Skin of body (tissue), 1 donor: ENCODE measurements at regions not wholly inside any gene's neighbourhood (a gene's known extent, or its start where the extent isn't known, plus 50 kb on each side); places are given as distances from the start of the nearest gene placed in this dataset.

Source experiments
- DNase-seq: peaks from one replicate; lab custom pipeline; 2025; lab: John Stamatoyannopoulos, UW

DNA sequence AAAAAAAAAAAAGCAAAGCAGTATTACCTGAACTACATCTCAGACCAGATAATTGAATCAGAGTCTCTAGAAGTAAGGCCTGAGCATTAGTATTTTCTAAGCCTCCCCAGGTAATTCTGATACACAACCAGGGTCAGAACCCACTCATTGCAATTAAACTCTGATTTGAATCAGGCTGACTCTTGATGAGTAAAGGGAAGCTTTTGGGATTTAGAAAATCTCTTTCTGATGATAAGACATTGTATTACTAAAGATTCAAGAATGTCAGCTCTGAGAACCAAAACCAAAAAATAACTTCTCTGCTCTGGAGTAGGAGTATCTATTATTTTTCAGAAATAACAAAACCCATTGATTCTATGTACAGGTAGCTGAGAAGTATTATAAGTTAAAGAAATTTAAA is 100.1 kb upstream of the COL21A1 start:
- DNase-seq = no peak

DNA sequence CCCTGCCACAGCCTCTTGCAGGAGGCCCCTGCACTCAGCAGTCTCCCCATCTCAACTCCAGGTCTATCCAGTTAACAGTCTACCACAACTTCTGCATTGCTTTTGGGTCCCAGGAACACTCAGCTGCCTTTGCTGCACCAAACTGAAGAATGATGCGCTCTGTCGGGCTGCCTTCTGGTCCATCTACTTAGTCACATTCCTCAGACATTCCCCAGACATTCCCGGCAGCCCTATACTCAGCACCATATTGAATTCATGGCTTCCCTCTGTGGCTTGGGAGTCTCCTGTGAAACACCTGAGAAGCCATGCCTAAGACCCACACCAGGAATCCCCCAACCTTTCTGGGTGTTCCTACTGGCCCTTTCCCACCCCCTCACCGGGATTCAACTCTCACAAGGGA is 99.6 kb upstream of the COL21A1 start:
- DNase-seq = no peak

DNA sequence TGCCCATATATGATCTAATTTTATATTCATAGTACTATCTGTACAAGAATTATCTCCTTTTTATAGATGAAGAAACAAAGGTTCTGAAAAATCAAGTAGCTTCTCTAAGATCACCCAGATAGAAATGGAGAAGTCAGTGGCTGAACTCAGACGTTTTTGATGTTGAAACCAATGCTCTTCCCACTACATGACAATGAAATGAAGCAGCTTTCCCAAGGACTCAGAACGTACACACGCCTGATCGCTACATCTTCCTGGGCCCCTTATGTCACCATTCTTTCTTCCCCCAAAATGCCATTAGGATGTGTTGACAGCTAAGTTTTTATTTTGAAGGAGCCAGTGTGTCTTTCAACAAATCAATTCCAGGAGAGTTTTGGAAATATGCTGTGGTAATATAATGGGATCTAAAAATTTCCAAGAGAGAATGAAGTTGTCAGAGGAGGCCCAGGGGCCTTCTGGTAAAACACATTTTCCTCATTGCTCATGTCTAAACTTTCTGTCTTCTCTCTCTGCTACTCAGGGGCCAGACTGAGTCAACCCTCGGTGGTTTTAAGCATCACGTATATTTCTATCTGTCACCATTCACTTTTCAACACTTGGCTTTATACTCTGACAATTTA is 98.1 kb upstream of the COL21A1 start:
- DNase-seq = peak; percentile 83

DNA sequence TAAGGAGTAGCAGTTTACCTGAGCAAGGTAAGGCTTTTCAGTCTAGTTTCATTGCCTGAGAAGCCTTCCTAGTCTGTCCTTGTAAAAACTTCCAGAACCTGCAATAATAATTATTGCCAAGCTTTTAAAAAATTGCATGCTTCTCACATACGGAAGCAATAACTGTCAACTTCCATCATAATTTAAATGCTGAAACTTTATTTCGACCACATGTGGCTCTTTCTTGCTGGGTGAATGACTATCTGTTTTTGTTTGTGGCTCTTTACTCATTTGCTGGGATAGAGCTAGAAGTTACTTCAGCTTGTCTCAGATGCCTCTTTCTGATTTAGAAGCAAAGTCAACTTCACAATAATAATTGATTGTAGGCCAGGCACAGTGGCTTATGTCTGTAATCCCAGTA is 95.9 kb upstream of the COL21A1 start:
- DNase-seq = peak; percentile 58

DNA sequence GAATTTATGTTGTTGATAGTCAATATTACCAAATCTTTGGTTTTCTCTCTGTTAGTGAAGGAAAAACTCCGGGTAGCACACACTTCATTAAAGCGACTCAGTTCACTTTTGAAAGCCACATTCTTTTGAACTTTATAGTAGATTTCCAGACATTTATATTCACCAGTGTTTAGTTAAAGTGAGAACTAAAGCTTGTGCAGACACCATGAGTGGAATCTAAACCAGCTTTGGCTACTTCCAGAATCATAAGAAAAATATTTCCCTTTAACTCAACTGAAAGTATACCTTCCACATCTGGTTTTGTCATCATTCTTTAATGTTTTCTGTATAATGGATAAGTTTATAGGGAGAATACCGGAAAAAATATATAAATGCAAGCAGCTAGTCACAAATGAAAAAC is 92.1 kb upstream of the COL21A1 start:
- no peak for DNase-seq

DNA sequence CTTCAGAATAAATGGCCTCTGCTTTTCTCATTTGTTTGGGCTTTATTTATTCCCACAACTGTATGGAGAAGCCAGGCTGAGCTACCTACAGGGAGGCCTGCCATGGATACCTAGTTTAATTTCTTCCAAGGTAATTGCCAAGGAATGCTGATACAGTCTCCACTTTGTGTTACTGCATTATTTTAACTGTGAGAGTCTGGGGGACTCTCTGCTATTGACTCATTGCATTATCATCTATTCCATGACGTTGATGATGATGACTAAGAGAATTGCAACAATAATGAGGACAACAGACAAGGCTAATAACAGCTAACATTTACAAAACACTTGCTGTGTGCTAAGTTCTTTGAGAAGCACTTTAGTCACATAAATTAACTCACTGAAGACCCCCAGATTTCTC is 88.3 kb upstream of the COL21A1 start:
- no peak for DNase-seq

DNA sequence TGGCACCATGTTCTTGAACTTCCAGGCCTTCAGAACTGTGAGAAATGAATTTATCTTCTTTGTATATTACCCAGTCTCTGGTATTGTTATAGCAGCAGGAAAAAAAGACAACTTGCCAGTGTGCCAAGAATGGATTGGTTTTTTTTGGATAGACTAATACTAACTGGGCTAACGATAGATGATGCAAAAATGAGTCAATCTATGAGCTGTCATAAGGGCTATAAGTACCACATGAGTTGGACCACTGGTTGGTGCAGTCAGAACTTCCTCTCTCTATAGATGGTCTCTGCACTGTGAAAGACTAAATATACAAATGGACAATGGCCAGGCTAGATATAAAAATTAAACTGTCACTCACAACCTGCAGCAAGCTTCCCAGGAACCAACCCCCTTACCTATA is 87.6 kb upstream of the COL21A1 start:
- no peak for DNase-seq

DNA sequence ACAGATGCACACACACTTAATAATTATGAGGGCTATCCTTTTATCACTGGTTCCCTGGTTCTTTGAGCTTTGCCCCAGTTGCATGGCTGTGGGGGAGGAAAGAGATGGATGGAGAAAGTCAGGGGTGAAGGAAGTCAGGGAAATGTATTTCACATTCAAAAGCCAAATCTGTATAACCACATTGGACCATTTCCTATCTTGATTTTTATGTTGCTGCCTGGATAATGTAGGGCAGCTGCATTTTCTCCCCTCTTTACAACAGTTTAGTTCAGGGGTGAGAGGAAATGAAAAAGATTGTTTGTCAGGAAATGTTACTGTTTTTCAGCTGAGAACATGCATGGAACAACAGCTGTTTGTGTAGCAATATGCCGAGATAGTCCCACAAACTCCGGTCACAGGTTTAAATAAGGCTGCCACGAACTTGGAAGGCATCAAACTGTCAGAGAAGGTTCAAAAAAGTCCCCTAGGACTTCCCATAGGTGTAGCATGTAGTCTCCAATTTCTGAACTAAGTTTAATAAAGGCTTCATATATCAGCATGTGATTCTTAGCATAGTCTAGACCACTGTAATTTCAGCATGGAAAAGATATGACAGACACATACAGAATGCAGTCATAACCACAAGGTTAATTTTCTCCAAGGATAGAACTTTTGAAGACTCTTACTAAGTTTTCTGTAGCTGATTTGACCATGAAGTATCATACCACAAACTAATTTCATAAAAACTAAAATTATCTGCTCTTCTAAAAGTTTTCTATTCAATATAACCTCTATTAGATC is 82.1 kb upstream of the COL21A1 start:
- DNase-seq = no peak

DNA sequence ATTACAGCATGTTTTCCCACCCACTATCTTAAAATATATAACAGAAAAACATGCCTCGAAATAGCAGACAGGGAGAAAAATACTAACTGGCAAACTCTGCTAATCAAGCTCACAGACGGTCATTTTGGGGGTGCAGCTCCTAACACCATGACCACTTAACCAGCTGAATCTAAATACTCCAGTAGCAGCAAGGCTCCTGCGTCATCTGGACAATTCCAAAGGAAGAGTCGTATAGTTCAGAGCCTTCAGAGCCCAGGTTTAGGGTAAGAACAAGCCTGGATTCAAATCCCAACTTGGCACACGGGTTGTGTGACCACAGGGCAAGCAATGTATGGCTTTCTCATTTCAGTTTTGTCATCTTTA is 81.3 kb upstream of the COL21A1 start:
- no peak for DNase-seq

DNA sequence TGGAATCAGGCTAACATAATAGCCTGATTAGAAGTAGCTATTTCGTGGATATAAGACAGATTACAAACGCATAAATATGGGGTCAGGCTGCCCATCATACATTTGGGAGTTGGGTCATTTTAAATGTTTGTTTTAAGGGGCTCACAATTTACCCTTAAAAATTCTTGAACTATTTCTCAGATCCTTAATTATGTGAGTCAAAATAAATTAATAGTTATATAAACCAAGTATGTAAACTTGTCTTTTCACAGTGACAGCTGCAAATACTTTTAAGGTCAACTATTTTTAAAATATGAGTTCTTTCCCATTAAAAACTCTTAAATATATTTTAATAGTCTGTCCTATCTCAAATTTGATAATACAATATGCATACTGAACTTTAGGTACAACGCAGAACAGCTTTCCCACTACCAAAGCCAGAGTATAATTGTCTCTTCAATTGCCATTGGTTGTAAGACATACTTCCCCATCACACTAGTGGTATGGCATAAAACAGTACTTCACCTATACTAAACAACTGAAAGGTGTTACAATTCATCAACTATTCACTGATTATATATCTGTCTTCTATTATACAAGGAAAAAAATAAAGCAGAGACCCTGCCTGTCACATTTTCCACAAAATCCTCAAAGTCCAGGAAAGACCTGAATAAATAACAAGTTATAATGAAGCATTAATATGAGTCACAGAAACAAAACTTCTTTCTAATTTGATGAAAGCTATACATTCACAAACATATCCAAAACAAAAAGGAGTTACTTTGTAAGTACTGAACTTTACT is 80.8 kb upstream of the COL21A1 start:
- DNase-seq = no peak

DNA sequence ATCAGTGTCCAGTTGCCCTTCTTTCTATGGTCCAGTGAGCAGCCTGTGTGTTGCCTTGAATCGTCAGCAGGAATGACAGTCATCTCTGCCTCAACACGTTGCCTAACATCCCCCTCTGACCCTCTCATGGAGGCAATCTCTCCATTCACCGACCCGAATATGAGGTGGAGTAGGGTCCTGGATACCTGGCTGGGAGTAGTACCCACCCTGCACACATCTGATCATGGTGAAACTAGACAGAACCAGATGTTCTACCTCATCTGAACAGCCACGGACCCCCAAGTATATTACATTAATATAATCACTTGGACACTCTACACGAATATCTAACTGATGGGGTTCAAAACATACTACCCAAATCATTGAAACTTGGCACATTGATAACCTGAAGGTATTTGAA is 77.0 kb upstream of the COL21A1 start:
- DNase-seq = no peak

DNA sequence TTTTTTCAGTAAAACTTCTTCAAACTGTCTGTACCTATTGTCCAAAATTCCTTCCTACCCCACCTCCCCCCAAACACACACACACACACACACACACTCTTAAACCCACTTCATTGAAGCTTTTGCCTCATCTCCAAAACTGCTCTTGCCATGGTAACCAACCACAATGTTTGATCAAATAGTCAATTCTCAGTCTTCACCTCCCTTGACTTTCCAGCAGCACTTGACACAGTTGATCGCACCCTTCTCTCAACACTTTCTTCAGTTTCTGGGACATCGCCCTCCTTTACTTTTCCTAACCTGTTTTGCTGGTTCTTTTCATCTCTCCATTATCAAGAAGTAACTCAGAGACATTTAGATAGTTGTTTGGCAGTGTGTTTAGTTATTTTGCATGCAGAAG is 71.5 kb upstream of the COL21A1 start:
- no peak for DNase-seq

DNA sequence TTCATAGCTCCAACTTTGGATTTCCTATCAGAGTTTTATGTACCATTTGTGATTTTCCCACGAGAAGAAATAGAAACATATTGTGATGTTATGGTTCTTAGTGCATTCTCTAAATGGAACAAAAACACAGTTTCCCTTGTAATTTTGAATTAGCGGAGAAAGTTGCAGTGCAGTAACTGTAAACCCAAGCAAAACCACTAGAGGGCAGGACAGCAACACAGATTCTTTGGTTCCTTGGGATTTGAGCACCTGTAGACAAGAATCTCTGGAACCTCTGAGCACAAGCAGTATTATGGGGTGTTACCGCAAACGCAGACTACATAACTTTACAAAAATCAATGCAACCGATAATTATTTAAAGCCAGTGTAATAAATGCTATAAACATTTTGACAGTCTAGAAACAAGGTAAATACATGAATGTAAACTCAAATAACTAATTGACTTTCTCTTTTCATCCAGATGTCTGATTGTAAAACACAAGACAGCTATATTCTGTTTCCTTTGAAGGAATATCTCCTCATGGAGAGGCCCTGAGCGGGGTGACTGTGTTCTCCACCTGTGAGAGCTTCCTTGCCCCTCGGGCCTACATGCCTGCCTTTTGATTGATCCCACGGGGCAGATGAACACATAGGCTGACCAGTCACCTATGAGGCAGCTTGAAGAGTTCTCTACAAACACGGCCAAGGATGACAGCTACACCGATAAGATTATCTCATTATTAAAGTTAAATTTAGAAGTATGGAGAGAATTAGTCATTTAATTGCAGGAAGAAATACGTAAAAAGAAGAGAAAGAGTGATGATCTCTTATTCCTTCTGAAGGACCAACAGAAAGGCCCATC is 67.5 kb upstream of the COL21A1 start:
- DNase-seq = no peak

DNA sequence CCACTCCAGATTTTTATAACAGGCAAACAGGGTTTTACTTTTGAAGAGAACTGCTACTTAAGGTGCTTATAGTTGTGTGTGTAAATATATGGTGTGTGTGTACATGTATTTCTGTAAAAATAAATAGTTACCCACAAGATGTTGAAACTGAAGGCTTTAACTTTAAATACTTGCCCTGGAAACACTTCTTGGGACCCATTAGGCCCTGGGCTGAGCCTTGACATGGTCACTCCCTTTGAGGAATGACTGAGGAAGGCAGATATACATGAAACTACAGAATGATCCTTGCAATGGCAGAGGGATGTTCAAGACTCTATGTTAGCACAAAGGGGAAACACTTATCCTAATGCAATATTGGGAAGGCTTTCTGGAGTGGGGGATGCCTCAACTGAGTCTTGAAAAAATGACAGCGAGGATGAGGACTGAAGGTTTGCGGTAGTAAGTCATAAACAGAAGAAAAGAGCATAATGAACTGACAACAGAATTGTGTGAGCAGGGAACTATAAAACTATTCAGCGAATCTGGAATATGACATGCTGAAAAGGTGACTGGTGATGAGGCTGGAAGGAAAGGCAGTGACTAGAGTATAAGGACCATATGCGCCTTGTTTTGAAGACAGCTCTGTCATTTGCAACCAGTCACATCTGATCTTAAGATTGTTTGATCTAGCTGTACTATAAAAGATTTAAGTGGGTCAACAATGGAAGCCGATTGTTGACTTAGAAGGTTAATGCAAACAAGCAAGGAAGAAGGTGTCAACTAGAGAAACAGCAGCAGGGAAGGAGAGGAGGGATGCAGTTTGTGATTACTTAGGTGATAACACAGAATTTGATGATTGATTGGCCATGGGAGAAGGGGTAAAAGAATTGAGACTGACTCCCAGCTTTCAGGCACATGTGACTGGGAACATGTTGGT is 64.4 kb upstream of the COL21A1 start:
- DNase-seq = no peak

DNA sequence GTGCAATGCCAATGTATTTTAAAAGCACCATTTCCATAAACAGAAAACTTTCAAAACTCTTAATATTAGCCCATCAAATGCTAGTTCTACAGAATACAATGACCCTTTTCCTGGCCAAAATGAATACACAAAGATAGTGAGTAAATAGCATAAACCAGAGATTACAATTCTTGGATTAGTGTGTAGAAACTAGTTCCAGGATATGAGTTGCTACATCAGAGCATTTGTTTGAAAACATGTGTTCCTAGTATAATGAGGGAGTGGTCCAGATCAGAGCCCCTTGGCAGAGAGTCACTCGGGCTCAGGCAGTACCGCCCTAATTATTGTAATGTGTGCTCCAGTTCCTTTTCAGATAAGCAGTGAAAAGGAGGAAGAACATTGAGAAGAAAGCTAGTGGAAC is 63.7 kb upstream of the COL21A1 start:
- peak; percentile 74 for DNase-seq

DNA sequence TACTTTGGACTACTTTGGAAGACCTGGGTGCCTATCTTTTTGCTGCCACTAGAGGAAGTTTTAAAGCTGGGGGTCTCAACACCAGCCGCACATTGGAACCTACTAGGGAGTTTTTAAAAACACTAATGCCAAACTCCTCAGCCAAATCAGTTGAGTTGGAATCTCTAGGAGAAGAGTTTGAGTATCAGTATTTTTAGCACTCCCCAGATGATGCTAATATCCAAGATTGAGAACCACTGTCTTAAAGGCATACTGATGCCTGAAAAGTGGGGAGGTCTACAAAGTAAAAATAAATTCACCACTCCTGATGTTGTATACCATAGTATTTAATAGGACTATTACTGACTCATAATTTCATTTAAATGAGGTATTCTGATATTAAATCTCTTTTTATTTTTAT is 62.9 kb upstream of the COL21A1 start:
- no peak for DNase-seq

DNA sequence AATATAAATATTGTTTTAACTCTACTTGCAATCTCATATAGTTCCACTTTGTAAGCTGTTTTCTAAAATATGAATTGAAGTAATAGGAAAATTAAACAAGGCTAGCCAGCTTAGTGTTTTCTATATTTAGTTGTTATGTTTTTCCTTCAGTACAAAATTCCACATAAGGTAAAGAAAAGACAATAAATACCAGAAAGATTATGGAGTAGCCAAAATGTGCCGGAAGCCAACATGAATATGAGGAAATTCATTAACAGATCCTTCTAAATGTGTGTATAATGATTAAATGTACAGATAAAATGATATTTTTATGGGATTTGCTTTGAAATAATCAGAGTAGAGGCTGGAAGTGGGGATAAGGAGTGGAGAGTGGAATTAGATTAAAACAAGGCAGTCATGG is 52.5 kb upstream of the COL21A1 start:
- no peak for DNase-seq

DNA sequence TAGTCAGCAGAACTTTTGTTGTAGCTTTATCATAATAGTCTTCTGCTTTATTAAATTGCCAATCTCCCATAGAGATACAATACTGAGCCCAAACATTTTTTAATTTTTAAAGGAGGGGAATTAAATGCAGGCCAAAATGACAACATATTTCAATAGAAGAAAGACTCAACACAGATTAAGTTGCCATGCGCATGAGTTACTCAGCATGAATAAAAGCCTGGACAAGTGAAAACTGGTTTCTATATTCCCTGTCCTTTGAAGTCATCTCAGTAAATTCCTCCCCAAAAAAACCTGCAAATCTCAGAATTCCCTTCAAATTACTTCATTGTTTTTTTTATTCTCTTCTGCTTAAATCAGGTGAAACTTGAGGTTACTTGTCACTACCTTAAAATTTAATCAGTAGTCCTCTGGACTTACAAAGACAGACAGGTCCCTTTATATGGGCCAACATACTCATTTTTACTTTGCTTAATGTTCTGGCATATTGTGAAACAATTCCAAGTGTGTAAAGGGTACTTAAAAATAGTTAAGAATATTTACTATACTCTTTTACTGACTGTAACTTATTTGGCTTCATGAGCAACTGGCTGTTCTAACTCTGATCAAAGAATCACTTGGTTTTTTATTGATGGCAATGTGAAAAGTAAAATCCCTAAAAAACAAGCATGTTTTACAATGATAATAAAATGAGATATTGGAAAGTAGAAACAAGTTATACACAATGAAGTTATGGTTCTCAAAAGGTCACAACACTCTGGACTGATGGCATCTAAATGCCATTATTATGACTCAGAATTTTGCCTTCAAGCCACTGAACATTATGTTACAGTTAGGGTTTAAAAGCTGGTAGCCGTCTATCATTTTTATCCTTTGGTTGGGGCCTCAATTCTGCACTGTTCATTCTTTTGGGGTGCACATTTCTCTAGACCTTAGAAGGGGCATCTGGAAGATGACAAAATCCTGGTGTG is 49.9 kb upstream of the COL21A1 start:
- no peak for DNase-seq
